WTC11 (cell line): ENCODE measurements at regions not wholly inside any gene's neighbourhood (a gene's known extent, or its start where the extent isn't known, plus 50 kb on each side); places are given as distances from the start of the nearest gene placed in this dataset.

Experiments
- CREB1 ChIP-seq: sonication (generic); formaldehyde crosslinking; IDR thresholded peaks from 2 replicates; pipeline ENCODE4 v1.8.0; 2023; ENCODE audit warnings: mild to moderate bottlenecking, missing genetic modification reagents
- CTCF ChIP-seq: fragments of 200-600 bp; IDR thresholded peaks from 2 replicates; pipeline ENCODE4 v1.8.0; 2022; ENCODE audit warnings: antibody characterized with exemption
- E2F4 ChIP-seq: sonication (generic); formaldehyde crosslinking; IDR thresholded peaks from 2 replicates; pipeline ENCODE4 v1.8.1; 2022; ENCODE audit warnings: low read depth, mild to moderate bottlenecking, moderate library complexity, missing genetic modification reagents, borderline replicate concordance
- FOXJ3 ChIP-seq: sonication (generic); formaldehyde crosslinking; IDR thresholded peaks from 2 replicates; pipeline ENCODE4 v1.9.0; 2021; ENCODE audit warnings: missing genetic modification reagents, mild to moderate bottlenecking, borderline replicate concordance
- HMGXB4 ChIP-seq: sonication (generic); formaldehyde crosslinking; IDR thresholded peaks from 2 replicates; pipeline ENCODE4 v1.8.1; 2023; ENCODE audit warnings: mild to moderate bottlenecking, moderate library complexity, missing genetic modification reagents
- NFYB ChIP-seq: sonication (generic); formaldehyde crosslinking; conservative IDR thresholded peaks from 2 replicates; pipeline ENCODE4 v1.8.0; 2022; ENCODE audit warnings: low read depth, missing genetic modification reagents

GRCh38 chrX:39760930-39761329 is 336.8 kb downstream of the BCOR start:
- TF ChIP-seq CTCF (no peak), E2F4 (CRISPR knock-in tag) (no peak), HMGXB4 (no peak), NFYB (CRISPR knock-in tag) (no peak), CREB1 (CRISPR knock-in tag) (no peak), FOXJ3 (CRISPR knock-in tag) (no peak)
